ENCODE measurements at regions not wholly inside any gene's neighbourhood (a gene's known extent, or its start where the extent isn't known, plus 50 kb on each side); places are given as distances from the start of the nearest gene placed in this dataset.
"Not testable (repeated sequence)": the region's sequence is repeated elsewhere in the genome, so short reads cannot be mapped to it uniquely, and the experiment has no call there.

DNA sequence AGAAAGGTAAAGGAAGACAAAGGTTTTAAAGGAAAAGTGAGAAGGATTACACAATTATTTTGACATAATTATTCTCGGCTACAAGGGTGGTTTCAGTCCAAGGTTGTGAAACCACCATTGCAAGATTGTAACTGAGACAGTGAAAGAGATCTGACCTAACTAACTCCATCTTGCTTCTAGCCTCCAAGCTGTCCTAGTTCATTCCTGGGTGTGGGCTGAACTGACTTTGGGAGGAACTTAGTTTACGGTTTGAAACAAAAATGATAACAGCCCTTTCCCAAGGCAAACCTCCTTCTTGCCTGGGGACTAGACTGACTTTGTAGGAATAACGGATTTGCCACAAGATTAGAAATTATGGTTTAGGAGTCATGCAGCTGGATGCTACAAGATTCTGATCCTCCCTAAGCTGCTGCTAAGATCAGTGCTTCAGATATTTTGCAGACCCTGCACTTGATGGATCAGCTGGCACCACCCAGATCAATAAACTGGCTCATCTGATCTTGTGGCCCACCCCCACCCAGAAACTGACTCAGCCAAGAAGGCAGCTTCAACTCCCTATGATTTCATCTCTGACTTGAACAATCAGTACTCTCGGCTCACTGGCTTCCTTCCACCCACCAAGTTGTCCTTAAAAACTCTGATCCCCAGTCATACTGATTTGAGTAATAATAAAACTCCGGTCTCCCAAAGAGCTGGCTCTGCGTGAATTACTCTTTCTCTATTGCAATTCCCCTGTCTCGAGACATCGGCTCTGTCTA is 57.7 kb upstream of the AADACL2 start:
- no peaks in the 10 kb centered on the region for H3K27me3 ChIP-seq (ENCODE audit: control insufficient read depth, insufficient read depth, low read length)
- DNase-seq (ENCODE audit: low read depth) = no peak
- no peak overlapping the region for H3K4me3 ChIP-seq (ENCODE audit: low read depth, low read length)
- TF ChIP-seq, protein P1, sequence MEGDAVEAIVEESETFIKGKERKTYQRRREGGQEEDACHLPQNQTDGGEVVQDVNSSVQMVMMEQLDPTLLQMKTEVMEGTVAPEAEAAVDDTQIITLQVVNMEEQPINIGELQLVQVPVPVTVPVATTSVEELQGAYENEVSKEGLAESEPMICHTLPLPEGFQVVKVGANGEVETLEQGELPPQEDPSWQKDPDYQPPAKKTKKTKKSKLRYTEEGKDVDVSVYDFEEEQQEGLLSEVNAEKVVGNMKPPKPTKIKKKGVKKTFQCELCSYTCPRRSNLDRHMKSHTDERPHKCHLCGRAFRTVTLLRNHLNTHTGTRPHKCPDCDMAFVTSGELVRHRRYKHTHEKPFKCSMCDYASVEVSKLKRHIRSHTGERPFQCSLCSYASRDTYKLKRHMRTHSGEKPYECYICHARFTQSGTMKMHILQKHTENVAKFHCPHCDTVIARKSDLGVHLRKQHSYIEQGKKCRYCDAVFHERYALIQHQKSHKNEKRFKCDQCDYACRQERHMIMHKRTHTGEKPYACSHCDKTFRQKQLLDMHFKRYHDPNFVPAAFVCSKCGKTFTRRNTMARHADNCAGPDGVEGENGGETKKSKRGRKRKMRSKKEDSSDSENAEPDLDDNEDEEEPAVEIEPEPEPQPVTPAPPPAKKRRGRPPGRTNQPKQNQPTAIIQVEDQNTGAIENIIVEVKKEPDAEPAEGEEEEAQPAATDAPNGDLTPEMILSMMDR (IDR thresholded peaks at IDR 0.05; ENCODE audit: insufficient read depth, low read length, severe bottlenecking) = no peak
- H3K36me3 ChIP-seq (ENCODE audit: control insufficient read depth, insufficient read depth, low read length) = no peaks in the 10 kb centered on the region
- FAIRE-seq = no peak

GRCh38 chr3:151673974-151674373 is 59.8 kb upstream of the AADACL2 start:
- TF ChIP-seq, protein P1 (IDR thresholded peaks at IDR 0.05; ENCODE audit: insufficient read depth, low read length, severe bottlenecking) = no peak
- FAIRE-seq = no peak
- Histone ChIP-seq H3K27me3 (ENCODE audit: control insufficient read depth, insufficient read depth, low read length) (no peaks in the 10 kb centered on the region), H3K4me3 (ENCODE audit: low read depth, low read length) (no peak overlapping the region), H3K36me3 (ENCODE audit: control insufficient read depth, insufficient read depth, low read length) (no peaks in the 10 kb centered on the region)
- no peak for DNase-seq (ENCODE audit: low read depth)

GRCh38 chr3:151667762-151668161 is 66.0 kb upstream of the AADACL2 start:
- H3K36me3 ChIP-seq (ENCODE audit: control insufficient read depth, insufficient read depth, low read length); H3K27me3 ChIP-seq (ENCODE audit: control insufficient read depth, insufficient read depth, low read length); DNase-seq (ENCODE audit: low read depth); FAIRE-seq; H3K4me3 ChIP-seq (ENCODE audit: low read depth, low read length): not testable (repeated sequence)

DNA sequence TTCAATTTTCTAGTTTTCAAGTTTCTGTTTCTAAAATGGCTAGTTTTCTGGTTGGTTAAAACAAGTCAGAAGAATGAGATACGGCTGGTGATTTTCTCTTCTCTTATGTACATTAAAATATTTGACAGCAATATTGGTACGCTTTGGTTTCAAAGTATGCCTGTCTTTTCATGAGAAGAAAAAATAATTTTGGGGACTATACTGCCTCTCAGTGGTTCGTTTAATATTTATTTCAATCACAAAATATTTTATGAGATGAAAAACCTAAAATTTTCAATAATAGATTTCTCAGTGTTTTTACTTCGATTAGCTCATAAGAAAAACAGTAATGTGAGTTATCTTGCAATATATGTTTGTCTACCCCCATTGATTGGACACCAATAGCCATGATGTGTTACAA is 72.8 kb upstream of the AADACL2 start:
- DNase-seq (ENCODE audit: low read depth) (peak; percentile 5), FAIRE-seq (no peak)
- no peaks in the 10 kb centered on the region for H3K27me3 ChIP-seq (ENCODE audit: control insufficient read depth, insufficient read depth, low read length)
- no peak overlapping the region for H3K4me3 ChIP-seq (ENCODE audit: low read depth, low read length)
- no peaks in the 10 kb centered on the region for H3K36me3 ChIP-seq (ENCODE audit: control insufficient read depth, insufficient read depth, low read length)
- TF ChIP-seq, protein P1 (IDR thresholded peaks at IDR 0.05; ENCODE audit: insufficient read depth, low read length, severe bottlenecking) = no peak

GRCh38 chr3:151644986-151645385 is 88.7 kb upstream of the AADACL2 start:
- no peaks in the 10 kb centered on the region for H3K27me3 ChIP-seq (ENCODE audit: control insufficient read depth, insufficient read depth, low read length)
- no peaks in the 10 kb centered on the region for H3K36me3 ChIP-seq (ENCODE audit: control insufficient read depth, insufficient read depth, low read length)
- TF ChIP-seq, protein P1 (IDR thresholded peaks at IDR 0.05; ENCODE audit: insufficient read depth, low read length, severe bottlenecking) = no peak
- DNase-seq (ENCODE audit: low read depth) (no peak), FAIRE-seq (no peak)
- no peak overlapping the region for H3K4me3 ChIP-seq (ENCODE audit: low read depth, low read length)

DNA sequence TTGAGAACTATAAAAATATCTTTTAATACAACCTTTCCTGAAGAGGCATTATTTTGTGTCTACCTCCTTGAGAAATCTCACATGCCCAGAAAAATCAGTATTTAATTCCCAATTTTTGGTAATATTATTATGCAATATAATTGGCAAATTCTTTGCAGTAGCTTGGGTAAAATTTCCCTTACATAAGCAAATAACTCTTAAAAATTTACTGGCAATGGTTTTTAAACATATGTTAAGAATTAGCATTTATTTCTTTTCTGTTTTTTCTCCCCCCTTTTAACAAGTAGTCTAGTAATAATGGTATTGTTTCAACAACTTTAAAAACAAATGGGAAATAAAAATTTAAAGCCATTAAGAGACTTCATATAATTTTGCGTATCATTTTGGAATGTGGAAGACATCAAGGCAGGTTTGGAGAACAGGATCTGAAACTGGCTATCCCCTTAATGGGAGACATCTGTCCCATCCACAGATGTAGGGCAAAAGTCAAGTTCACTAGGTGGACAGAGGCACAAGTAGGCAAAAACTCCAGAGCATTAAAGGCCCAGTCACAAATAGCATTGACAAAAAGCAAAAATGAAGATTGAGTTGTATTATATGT is 89.6 kb upstream of the AADACL2 start:
- TF ChIP-seq, protein P1 (IDR thresholded peaks at IDR 0.05; ENCODE audit: insufficient read depth, low read length, severe bottlenecking) = no peak
- no peak overlapping the region for H3K4me3 ChIP-seq (ENCODE audit: low read depth, low read length)
- no peaks in the 10 kb centered on the region for H3K36me3 ChIP-seq (ENCODE audit: control insufficient read depth, insufficient read depth, low read length)
- DNase-seq (ENCODE audit: low read depth) (no peak), FAIRE-seq (no peak)
- H3K27me3 ChIP-seq (ENCODE audit: control insufficient read depth, insufficient read depth, low read length) = no peaks in the 10 kb centered on the region
